ENCODE measurements at regions not wholly inside any gene's neighbourhood (a gene's known extent, or its start where the extent isn't known, plus 50 kb on each side); places are given as distances from the start of the nearest gene placed in this dataset.
"Not testable (repeated sequence)": the region's sequence is repeated elsewhere in the genome, so short reads cannot be mapped to it uniquely, and the experiment has no call there.

DNA sequence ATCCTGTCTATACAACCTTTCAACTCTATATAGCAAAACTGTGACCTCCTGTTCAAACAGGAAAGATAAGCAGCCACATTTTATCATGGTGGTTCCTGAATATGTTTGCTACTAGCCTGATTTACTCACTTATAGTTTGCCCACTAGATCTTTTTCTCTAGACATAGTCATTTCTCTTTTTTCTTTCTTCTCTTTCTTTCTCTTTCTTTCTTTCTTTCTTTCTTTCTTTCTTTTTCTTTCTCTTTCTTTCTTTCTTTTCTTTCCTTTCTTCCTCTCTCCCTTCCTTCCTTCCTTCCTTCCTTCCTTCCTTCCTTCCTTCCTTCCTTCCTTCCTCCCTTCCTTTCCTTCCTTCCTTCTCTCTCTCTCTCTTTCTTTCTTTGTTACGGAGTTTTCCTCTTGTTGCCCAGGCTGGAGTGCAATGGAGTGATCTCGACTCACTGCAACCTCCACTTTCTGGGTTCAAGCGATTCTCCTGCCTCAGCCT lies 142.0 kb upstream of the TBL1XR1 start:
- not testable (repeated sequence) for DNase-seq

- DNase-seq = no peak
These were observed 143.1 kb upstream of the TBL1XR1 start for GRCh38 chr3:177340243-177340830.

GRCh38 chr3:177341736-177342419 lies 144.6 kb upstream of the TBL1XR1 start:
- DNase-seq = no peak

DNA sequence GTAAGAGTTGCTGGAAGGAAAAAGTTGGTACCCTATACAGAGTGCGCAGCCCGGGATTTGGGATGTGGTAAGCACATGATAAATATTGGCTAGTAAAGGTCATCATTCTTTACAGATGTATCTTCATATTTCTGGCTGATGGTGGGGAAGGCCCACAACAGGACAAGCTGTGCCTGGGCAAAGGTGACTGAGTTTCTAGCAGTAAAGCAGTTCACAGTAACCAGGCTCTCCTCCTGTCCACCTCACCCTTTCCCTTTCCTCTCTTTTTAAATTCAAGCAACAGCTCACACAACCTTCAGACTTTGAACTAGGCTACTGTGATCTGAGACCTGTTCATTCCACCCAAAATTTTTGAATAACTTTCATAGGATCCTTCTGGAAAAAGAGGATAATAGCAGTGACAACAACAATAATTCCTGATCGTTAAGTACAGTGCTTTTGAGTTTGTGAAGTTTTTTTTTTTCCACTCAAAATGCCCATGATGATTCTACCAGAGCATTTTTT lies 145.9 kb upstream of the TBL1XR1 start:
- no peak for DNase-seq

DNA sequence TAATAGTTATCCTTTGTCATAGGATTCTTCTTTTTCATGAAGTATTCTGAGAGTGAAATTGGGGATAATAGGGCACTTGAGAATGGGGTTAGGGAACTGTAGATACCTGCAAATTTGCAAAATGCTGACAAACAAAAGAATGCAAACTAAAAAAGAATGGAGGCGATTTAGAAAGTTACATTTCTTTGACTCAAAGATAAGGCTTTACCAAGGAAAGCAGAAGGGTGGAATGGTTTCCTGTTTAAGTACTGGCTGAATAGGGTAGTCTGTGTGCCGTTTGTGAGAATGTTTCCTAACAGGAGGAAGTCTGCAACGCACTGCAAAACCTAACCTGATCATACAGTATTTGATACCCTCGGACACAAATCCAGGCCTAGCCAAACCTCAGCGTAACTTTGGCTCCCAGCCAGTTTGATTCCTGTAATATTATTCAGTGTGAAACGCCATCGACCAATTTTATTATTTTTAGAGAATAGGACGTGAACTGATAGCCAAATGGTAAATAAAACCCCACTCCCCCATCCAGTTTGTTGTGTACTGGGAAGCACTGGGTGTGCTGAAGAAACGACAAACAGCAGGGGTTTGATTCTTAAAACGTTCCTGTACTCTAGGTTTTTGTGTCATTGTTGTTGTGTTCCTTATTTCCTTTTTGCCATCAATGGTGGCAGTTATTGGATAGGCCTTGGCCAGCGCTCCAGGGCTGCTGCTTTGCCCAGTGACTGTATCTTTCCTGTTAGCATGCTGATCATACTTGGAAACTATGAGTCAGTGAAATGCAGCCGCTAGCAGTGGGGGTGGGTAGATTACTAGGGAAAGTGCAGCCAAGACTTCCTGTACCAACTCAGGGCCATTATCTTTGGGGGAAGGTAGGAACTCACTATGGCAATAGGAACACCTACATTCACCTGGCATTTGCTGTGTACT lies 148.0 kb upstream of the TBL1XR1 start:
- DNase-seq = peak; percentile 83

DNA sequence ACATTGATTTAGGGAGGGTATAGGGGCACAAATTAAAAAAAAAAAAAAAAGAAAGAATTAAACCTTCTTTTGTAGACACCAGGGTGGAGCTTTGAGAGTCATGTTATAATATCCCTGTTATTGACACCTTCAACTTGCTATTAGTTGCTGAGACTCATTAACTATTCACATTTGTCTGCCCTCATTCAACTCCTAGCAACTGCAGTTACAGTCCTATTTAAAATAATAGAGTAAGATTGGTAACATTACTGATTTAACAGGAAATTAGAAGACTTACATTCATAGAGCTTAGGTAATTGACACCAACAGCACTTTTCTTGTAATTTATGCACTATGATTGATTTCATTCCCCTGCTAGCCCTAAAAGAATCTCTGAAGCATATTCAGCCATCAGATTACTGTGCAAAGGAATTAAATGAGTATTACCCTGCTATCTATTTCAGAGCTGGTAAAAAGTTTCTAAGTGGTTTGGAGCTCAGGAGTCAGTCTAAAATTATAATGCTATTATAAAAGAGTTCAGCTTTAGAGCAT lies 148.8 kb upstream of the TBL1XR1 start:
- DNase-seq = no peak

DNA sequence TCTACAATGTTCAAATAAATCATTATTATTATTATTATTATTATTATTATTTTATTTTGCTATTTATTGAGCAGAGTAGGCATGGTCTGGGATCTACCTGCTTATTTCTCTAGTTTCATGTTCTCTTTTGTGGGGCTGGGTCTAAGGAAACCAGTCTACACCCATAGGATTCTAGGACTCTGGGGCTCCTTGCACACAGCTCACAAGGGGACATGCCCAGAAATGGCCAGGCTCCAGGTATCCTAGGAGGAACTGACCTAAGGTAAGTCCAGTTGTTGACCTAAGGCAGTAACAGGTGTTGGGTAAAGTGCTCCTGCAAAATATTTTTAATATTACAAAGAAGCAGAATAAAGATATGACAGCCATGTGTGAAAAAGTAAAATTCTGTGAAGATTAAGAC lies 149.6 kb upstream of the TBL1XR1 start:
- no peak for DNase-seq

DNA sequence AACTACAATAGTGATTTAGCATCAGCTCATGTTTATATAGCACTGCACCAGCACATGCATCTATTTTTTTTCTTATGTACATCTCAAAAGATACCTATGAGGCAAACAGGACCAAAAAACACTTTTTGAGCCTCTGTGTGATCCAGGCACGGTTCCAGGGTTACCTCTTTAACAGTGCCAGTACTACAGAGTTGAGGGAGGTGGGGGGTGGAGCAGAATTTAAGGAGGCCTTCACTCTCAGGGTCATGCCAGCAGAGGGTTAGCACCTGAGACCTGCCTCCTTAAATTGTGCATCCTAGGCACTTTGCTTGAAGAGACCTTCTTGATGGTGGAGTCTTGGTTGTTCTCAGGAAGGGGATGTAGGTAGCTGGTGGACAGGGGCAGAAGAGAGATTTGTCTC lies 150.3 kb upstream of the TBL1XR1 start:
- no peak for DNase-seq

- DNase-seq = no peak
These were observed 151.7 kb upstream of the TBL1XR1 start for GRCh38 chr3:177348974-177349373.

DNA sequence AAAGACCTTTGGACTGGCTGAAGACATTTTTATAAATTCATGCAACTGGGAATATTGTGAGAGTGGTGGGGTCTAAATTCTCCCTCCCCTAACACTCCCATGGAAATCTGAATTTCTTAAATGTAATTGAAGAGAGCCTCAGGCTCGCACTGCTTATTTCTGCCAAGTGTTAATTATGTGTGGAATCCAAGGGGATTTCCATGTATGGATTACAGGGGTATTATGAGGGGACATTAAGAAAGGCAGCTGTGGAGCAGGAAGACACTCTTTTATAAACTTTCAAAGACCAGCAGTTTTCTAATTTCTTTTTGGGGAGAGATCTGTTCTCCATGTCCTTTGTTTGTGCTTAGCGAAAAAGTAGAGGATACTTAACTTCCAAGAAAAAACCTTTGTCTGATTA lies 152.1 kb upstream of the TBL1XR1 start:
- no peak for DNase-seq

- no peak for DNase-seq
These were observed 152.8 kb upstream of the TBL1XR1 start for GRCh38 chr3:177350121-177350520.

- DNase-seq = no peak
These were observed 153.9 kb upstream of the TBL1XR1 start for GRCh38 chr3:177351206-177351605.

GRCh38 chr3:177351757-177352158 lies 154.5 kb upstream of the TBL1XR1 start:
- DNase-seq = no peak

DNA sequence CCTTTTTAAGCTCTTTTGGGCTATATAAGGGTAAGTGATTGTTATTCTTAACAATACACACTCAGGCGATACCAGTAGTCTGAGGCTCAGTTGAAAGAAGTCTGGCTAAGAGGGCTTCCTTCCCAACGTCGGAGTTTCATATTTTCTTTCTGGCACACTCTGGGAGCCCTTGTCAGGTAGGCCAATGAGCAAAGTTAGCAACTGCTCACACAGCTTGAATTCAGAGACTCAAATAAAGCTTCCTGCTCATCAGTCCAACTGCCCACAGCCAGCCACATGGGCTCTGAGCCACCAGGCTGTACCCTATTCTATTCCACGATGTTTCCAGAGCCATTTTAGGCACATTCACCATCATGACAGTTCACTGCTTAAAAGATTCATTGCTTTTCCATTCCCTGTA lies 155.1 kb upstream of the TBL1XR1 start:
- no peak for DNase-seq

DNA sequence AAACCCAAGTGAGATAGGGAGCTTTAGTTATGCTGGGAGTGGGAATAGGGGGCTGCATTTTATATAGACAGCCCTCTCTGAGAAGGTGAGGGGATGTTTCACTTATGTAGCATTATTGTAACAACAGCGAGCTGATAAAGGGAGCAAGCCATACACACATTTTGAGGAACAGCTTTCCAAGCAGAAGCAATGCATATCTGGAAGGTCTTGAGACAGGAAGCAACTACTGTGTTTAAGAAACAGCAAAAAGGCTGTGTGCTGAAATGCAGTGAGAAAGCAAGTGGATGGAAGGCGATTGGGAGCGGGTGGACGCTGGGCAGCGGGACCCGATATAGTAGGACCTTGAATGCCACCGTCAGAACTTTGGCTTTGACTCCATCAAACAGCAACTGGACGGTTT lies 155.9 kb upstream of the TBL1XR1 start:
- no peak for DNase-seq

- DNase-seq = not testable (repeated sequence)
These were observed 156.6 kb upstream of the TBL1XR1 start for GRCh38 chr3:177353879-177354278.

DNA sequence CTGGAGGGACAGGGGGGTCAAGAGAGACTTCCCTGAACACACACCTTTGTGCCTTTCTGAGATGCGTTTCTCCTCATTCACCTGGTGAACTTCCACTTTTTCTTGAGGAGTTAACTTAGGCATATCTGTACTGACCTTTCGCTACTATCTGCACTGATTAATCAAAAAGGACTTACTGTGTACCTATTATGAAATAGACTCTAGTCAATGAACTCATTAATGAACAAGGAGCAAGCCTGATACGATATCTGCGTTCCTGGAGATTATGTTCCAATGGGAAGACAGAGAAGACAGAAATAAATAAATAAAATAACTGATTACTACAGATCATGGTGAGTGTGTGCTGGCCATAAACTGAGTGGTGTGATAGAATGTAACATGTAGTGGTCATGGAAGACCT lies 157.2 kb upstream of the TBL1XR1 start:
- no peak for DNase-seq

DNA sequence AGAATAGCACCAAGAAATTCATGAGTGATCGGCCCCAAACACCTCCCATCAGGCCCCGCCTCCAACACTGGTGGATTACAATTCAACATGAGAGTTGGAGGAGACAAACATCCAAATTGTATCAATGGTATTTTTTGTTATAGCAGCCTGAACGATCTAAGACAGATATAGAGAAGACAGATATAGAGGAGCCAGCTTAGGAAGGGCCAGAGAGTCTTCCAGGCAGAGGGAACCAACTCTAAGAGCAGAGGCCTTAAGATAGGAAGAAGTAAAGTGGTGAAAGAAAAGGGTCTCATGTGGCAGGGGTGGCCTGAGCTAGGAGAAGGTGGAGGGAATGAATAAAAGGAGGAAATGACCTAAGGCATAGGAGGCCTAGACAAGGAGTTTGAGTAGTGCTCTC lies 158.8 kb upstream of the TBL1XR1 start:
- DNase-seq = no peak

DNA sequence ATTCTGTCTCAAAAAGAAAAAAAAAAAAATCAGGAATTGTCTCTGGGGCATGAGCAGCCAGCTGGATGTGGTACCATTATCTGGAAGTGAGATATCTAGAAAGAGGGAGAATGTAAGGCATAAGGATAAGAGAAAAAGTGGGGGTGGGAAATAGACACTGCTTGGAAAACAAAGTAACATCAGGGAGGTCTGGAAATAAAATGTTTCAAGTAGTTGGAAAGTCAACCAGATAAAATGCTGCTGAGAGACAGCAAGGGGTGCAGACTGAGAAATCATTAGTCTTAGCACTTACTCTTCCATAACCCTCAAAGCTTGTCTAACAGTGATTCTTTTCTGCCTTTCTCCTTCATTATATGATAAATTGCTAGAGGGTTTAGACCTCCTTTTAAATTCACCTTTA lies 159.7 kb upstream of the TBL1XR1 start:
- no peak for DNase-seq

DNA sequence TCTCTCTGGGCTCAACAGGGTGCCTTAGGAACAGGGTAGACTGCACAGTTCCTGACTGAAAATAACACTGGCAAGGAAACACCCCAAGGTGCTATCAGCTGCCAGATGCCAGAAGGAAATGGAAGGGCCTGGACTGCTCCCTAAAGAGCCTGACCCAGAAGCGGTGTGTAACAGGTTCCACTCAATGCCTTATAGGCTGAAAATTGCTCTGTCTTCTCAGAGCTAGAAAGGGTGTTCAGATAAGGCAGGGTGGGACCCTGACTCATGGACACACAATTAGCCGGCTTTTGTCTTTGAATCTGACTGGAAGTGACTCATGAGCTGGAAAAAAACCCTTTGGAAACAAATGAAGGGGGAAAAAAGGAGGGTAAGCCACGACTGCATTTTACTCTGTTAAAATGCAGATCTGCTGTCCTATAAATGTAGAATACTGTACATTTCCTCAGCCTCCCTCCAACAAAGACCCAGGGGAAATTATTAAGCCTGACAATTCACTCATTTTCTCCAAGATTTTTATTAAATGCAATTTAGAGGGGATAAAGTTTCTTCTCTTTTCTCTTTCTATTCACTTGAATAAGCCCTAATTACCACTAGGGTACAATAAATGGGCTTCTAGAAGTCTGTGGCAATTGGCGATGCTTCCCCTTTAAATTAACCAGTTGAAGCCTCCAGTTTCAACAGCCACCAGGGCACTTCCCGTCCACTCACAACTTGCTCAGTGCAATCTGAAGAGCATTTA lies 160.2 kb upstream of the TBL1XR1 start:
- DNase-seq = peak; percentile 52

DNA sequence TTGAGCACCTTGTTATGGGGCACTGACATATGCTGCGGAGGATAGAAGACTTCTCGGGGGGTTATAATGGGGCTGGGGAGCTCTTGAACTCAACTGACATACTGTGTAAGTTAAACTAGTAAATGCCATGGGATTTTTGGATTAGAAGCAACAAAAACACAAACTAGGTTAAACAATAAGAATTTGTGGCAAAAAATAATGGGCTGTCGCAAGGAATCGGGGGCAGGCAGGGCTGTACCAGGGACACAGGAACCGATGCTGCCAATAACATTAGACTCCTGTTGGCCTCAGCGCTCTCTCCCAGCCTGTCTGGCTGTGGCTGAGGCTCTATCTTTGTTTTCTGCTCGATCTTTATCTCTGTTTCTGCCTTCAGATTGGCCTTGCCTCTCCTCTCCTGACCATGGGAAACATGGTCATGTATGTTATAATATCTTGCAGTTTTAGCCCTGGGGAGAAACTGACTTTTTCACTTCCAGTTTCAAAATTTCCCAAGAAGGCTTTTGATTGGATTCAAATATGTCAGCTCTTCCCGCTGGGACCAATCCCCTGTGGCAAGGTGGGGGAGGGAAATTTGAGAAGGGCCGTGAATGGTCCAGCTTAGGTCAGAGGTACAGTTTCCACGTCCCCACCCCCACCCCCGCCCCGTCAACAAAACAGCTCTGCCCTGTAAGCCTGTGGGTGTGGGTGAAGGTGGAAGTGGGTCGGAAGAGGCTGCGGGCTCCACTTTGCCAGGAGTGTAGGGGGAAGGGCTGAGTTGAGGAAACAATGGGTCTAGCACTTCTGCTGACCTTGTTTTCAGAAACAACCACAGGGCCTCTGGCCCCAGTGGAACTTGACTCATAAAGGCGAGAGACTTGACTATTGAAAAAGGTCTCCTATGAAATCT lies 161.1 kb upstream of the TBL1XR1 start:
- peak; percentile 68 for DNase-seq

Data from stimulated activated CD4-positive, alpha-beta T cell treated with anti-CD3 and anti-CD28 coated beads, Interleukin-1b, Interleukin-23, amount 100 ng/mL, for 48 hours (primary cell).